HUDEP-2 (cell line): ENCODE measurements at regions not wholly inside any gene's neighbourhood (a gene's known extent, or its start where the extent isn't known, plus 50 kb on each side); places are given as distances from the start of the nearest gene placed in this dataset.

Experiments
- DNase-seq, 76 experiments: peaks; one replicate each; lab custom pipeline; 2025; ENCODE audit not compliant: unreplicated experiment in 76 of 76; lab: John Stamatoyannopoulos, UW

DNA sequence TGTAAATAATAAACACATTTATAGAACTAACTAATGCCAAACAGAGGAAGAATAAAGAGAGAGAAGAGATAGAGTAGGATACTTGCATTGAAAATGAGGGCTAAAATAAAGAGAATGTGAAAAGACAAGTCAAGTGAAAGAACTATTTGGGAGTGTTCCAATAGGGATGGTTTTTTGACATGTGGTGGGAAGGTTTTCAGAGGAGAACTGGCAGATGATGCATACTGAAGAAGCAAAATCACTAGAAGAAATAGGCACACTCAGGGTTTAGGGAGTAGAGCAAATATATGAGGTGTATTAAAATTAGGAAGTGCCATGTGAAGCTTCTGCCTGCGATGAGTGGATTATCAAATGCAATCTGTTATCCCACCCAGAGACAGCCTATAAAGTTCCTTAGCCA is 744.8 kb downstream of the REEP3 start:
- DNase-seq, result no peak

DNA sequence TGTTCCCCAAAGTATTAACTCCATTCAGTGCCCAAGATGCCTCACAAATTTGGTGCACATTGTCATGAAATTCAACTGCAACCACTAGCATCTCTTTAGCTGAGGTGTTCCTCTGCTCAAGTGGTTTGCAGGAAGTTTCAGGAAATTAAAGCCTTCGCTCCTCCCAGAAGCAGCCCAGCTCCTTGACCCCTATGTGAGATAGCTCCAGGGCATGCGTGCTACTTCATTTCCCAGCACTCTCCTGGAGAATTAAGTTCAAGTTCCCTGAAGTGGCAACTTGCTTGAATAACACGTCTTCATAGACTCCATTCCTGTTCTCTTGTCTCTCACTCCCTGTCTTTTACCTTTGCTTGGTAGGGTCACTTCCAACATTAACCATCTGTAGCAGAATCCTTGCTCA is 750.3 kb downstream of the REEP3 start:
- no peak for DNase-seq

DNA sequence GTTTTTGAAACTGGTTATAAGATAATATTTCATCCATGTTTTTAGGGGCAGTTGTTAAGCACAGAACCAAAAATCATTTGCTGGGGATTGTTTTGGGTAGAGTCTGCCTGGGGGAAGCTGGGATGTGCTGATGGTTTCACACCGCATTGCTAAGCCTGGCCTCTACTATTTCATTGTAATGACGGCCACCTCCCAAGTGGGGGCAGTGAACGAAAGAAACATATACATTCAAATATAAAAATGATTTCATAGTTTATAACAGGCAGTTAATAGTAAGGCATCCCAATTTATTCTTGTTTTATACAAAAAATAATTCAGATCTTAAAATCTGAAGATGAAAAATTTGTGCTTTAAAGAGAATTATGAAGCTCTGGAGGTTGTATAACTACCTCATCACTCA is 750.8 kb downstream of the REEP3 start:
- peak in 1 of 76 experiments; percentile 1 for DNase-seq

DNA sequence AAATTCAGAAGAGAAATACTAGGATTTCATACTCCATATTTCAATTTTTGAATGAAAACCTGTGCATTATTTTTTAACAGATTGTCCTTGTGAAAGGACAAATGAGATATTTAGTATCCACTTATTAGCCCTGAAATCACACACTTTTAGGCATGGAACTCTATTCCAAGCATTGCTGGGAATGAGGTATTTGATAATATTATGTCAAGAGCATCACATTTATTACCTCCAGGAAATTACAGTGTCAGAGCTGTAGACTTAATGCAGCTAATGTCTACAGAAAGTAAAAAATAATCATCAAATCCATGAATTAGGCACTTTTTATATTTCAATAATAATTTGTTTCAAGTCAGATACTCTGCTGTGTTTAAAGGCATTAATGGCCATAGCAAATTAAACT is 753.8 kb downstream of the REEP3 start:
- DNase-seq, result no peak

- no peak for DNase-seq
These were observed 754.6 kb downstream of the REEP3 start for GRCh38 chr10:64275774-64276173.

GRCh38 chr10:64277536-64277935 is 756.3 kb downstream of the REEP3 start:
- no peak for DNase-seq

- DNase-seq, result no peak
These were observed 762.4 kb downstream of the REEP3 start for GRCh38 chr10:64283621-64284020.

- no peak for DNase-seq
These were observed 765.3 kb downstream of the REEP3 start for GRCh38 chr10:64286533-64286932.

DNA sequence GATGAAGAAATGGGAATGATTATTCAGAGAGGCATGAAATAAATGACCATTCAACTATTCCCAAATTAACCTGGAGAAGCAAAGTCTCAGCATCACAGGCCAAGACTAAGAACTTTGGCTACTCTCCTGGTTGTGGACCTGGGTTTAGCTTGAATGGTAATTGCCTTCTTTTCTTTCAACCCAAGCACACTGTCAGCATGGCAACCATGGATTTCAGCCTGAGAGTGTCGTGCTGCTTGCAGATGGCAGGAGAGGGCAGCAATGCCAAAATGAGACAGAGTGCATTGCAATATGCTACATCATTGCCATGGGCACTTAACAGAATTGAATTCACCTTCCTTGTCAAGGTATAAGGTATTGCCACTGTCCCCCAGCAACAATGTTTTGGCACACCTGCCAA is 767.2 kb downstream of the REEP3 start:
- no peak for DNase-seq

GRCh38 chr10:64303566-64303965 is 782.4 kb downstream of the REEP3 start:
- DNase-seq, result no peak

DNA sequence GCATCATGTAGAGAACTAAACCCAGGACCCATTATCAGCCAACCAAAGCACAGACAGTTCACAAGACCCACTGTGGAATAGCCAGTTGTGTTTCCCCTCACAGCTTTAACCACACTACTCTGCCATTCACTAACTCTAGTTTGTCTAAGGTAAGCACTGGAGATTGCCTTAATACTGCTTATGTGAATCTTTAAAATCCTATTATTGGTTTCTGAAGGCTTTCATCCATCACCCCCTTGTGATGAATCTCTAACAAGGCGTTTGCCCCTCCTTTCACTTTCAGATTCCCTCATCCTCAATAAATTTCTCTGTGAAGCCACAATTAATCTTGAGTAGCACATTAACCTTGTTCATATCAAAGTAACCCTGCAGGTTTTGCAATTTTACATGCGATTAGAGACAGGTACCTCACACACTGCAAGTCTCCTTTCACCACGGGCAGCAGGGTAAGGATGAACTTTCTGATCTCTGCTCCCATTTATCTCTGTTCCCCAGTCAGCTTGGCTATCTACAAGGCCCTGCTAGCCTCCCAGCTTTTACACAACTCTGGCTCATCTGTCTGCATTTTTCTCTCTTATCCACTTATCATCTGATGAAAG is 785.6 kb downstream of the REEP3 start:
- no peak for DNase-seq

- DNase-seq, result no peak
These were observed 791.7 kb downstream of the REEP3 start for GRCh38 chr10:64312876-64313275.

DNA sequence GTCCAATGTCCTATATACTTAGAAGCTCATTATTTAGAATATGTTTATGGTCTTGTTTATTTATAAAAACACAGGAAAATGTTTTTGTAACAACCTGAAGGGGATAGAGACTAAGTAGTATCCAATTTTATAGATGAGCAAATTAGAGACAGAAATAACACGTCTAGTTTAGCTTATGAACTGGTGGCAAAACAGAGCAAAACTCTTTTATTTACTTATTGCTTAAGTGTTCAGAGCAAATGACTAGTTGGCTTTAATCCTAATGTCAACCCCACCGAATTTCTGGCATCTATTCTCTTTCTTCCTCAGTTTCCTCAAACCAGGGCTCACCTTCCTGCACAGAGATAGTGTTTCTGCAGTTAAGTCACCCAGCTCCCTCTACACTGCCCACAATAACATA is 792.8 kb downstream of the REEP3 start:
- no peak for DNase-seq

DNA sequence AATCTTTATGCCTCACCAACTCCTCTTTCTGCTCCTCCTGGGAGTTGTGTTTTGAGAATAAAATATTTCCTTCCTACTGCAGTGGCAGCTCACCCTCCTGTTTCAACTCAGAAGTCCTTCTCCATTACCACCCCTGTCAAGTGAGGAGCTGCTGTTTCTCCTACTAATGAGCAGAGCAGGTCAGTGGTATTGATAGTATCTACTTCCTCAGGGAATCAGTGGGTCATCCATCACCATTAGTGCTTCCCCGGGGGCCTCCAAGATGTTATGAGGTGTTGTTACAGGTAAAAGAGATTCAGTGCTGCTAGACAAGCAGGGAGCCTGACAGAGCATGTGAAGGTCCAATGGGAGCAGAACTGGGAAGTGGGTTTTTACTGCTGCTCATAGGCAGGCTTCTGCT is 795.2 kb downstream of the REEP3 start:
- DNase-seq, result no peak

DNA sequence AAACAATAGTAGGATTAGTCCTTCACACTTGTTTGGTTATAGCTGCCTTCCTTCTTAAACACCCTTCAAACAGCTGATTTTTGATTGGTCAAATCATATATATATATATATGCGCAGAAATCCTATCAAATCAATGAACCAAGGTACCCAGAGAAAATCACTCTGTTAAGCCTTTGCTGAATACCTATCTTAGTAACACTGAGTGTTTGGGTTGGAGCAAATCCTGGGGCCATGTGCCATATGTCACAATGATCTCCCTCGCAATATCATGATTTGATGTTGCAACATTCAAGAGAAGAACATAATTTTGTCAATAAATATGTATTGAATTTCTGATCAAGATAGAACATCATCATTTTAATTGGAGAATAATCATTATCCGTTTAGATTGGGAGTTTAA is 795.6 kb downstream of the REEP3 start:
- DNase-seq, result no peak

DNA sequence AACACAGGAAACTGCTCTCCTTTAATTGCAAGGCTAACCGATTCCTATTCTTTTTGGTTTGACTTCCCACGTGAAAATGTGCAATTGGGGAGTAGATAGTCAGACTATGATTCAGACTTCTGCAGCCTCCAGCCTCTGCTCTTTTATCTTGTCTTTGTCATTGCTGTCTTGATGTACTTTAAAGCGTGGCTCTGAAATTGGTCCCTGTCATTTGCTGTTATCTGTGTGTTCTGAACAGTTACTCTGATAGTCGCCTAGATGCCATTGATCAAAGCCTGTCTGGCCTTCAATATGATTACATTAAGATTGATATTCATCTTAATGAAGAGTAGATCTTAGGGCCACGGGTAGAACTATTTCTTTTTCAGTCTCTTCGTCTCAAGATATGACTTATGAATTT is 799.2 kb downstream of the REEP3 start:
- DNase-seq, result no peak

GRCh38 chr10:64329510-64329909 is 808.3 kb downstream of the REEP3 start:
- DNase-seq, result no peak

- no peak for DNase-seq
These were observed 811.4 kb downstream of the REEP3 start for GRCh38 chr10:64332551-64332950.

DNA sequence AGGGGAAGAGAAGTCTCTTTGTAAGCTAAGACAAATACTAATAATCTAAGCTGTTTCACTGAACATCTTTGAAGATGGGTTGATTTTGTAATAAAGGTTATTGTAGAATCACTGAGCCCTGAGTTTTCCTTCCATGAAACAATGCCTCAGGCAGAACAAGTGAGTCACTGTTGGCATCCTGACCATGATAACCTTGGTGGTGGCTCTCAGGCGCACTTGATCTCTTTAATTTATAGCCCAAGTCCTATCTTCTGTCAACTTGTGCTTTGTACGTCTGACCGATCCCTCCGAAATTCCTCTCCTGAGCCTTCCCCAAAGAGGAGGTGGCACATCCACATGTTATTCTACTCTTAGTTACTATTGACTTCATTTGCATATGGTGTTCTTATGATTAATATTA is 812.9 kb downstream of the REEP3 start:
- no peak for DNase-seq

- no peak for DNase-seq
These were observed 823.0 kb downstream of the REEP3 start for GRCh38 chr10:64344211-64344610.

DNA sequence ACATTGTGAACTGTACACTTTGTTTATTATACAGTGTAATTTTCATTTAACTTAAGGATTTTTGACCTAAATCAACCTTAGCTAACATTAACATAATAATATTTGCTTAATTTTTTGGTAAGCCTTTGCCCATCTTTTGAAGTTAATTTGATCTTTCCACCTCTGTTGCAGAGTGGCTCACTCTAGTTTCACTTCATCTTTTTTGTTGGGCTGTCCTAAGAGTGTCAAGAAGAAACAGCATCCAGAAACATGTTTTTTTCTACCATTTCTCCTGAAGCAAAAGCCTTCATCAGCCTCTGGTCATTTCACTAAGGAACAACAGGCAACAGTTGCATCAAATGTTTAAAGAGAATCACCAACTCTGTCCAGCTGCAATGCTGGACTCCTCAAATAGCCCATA is 824.7 kb downstream of the REEP3 start:
- no peak for DNase-seq

- no peak for DNase-seq
These were observed 825.2 kb downstream of the REEP3 start for GRCh38 chr10:64346389-64346788.

DNA sequence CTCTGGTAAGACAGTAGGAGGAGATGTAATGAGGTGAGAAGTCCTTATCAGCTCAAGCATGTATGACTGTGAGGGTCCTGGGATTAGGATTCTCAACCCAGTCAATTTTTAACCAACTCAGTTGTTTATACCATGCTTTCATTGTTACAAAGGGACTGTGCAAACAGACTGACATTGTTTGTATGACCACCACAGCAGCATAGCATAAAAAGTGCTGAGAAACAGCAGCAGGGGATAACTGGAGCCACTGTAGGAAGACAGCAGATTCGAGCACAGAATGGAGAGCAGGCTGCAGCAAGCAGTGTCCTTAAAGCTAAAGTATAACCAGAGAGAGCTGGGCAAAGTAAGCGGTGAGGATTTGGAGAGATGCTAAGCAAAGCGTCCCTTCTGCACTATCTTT is 829.5 kb downstream of the REEP3 start:
- DNase-seq, result no peak
